ENCODE measurements at regions not wholly inside any gene's neighbourhood (a gene's known extent, or its start where the extent isn't known, plus 50 kb on each side); places are given as distances from the start of the nearest gene placed in this dataset.

DNA sequence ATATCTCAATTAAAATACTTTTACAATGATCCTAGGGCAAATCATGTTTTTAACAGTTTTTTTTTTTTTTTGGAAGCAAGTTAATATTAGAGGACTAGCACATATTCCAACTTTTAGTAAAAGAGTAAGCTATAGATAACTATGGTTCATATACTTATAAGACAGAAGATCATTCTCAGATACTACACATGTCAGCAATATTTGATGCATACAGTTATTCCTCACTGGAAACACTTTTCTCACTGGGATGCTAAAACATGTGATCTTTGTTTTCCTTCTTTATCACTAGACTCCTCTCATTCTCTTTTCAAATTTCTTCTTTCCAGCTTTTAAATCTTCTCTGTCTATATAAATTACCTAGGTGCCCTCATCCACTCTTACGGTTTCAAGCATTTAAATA, 1020.4 kb upstream of the FBXO33 start:
- H4K20me1 ChIP-seq (ENCODE audit: insufficient read depth) = no peaks in the 10 kb centered on the region; the same call in 1 of the 2 replicates
- POLR2A ChIA-PET = no interaction called here
- ATAC-seq (no peak), DNase-seq (ENCODE audit: low read depth, low spot score) (no peak)
- no peaks in the 10 kb centered on the region for H3K9me2 ChIP-seq (ENCODE audit: insufficient read depth)
- BruUV-seq (replicated peaks) = no TSS peak
- no peak overlapping the region for H3K4me2 ChIP-seq (ENCODE audit: low read length)
- CTCF ChIA-PET = no interaction called here
- H3K79me2 ChIP-seq (ENCODE audit: insufficient read depth, low read length) = no peaks in the 10 kb centered on the region
- RAD21 ChIA-PET (ENCODE audit: low non-redundant PET in 1 of 2, low total read pairs in 2 of 2, uncharacterized antibody in 2 of 2, unreplicated experiment in 2 of 2) = no interaction called here
- H2AFZ ChIP-seq (ENCODE audit: low read depth, low read length, poor library complexity, severe bottlenecking) = no peak overlapping the region
- H3K9ac ChIP-seq (ENCODE audit: low read length) = no peak overlapping the region
- H3K4me3 ChIP-seq (replicated peaks in 1 of 2; ENCODE audit: low read depth in 1 of 2, low read length in 2 of 2) = no peak overlapping the region
- no peaks in the 10 kb centered on the region for H3K36me3 ChIP-seq (ENCODE audit: control insufficient read depth in 1 of 2, insufficient read depth in 2 of 2, low read length in 2 of 2)
- H3K27me3 ChIP-seq (ENCODE audit: insufficient read depth, low read length) = no peaks in the 10 kb centered on the region
- TF ChIP-seq ATF3 (IDR thresholded peaks at IDR 0.05) (no peak), ZBTB33 (IDR thresholded peaks at IDR 0.05; ENCODE audit: extremely low read depth, insufficient replicate concordance, low read length) (no peak), ZFX (IDR thresholded peaks at IDR 0.05) (no peak), CEBPB (IDR thresholded peaks at IDR 0.05; ENCODE audit: low read depth) (no peak), SIN3A (IDR thresholded peaks at IDR 0.05; ENCODE audit: low read depth) (no peak), POLR2AphosphoS5 (IDR thresholded peaks at IDR 0.05; ENCODE audit: low read depth, low read length) (no peak), EZH2phosphoT487 (IDR thresholded peaks at IDR 0.05; ENCODE audit: borderline replicate concordance) (no peak), CBX3 (IDR thresholded peaks at IDR 0.05; ENCODE audit: low read depth) (no peak), EZH2 (IDR thresholded peaks at IDR 0.05) (no peak), TCF7L2 (IDR thresholded peaks at IDR 0.05; ENCODE audit: borderline replicate concordance, extremely low read depth, insufficient read depth, insufficient read length) (no peak), YY1 (IDR thresholded peaks at IDR 0.05; ENCODE audit: extremely low read depth, insufficient replicate concordance, low read depth, low read length) (no peak), ZNF274 (IDR thresholded peaks at IDR 0.05; ENCODE audit: low read depth, low read length) (no peak), EGR1 (IDR thresholded peaks at IDR 0.05; ENCODE audit: low read depth) (no peak), RAD21 (IDR thresholded peaks at IDR 0.05; ENCODE audit: low read depth) (no peak), ELF1 (IDR thresholded peaks at IDR 0.05; ENCODE audit: borderline replicate concordance, low read depth) (no peak)
- TF ChIP-seq, protein P1, sequence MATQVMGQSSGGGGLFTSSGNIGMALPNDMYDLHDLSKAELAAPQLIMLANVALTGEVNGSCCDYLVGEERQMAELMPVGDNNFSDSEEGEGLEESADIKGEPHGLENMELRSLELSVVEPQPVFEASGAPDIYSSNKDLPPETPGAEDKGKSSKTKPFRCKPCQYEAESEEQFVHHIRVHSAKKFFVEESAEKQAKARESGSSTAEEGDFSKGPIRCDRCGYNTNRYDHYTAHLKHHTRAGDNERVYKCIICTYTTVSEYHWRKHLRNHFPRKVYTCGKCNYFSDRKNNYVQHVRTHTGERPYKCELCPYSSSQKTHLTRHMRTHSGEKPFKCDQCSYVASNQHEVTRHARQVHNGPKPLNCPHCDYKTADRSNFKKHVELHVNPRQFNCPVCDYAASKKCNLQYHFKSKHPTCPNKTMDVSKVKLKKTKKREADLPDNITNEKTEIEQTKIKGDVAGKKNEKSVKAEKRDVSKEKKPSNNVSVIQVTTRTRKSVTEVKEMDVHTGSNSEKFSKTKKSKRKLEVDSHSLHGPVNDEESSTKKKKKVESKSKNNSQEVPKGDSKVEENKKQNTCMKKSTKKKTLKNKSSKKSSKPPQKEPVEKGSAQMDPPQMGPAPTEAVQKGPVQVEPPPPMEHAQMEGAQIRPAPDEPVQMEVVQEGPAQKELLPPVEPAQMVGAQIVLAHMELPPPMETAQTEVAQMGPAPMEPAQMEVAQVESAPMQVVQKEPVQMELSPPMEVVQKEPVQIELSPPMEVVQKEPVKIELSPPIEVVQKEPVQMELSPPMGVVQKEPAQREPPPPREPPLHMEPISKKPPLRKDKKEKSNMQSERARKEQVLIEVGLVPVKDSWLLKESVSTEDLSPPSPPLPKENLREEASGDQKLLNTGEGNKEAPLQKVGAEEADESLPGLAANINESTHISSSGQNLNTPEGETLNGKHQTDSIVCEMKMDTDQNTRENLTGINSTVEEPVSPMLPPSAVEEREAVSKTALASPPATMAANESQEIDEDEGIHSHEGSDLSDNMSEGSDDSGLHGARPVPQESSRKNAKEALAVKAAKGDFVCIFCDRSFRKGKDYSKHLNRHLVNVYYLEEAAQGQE (IDR thresholded peaks at IDR 0.05; ENCODE audit: low read depth) = no peak
- H3K4me1 ChIP-seq (ENCODE audit: control insufficient read depth in 1 of 2, insufficient read depth in 2 of 2, low read length in 2 of 2) = no peaks in the 10 kb centered on the region
- intact Hi-C loops (cut with micrococcal nuclease) = no loop called here
- H3K9me3 ChIP-seq (ENCODE audit: control insufficient read depth in 1 of 2, insufficient read depth in 1 of 2, low read depth in 1 of 2, low read length in 2 of 2) = no peaks in the 10 kb centered on the region
- H3K27ac ChIP-seq (ENCODE audit: low read depth, low read length) = no peak overlapping the region
